PC-9 (cell line): ENCODE measurements at regions not wholly inside any gene's neighbourhood (a gene's known extent, or its start where the extent isn't known, plus 50 kb on each side); places are given as distances from the start of the nearest gene placed in this dataset.

Source experiments
- BruUV-seq: library from RNA; stranded (reverse); fragments of 400-500 nt; replicated peaks from 2 replicates; lab custom pipeline; 2021; lab: Mats Ljungman, UMichigan
- CTCF ChIA-PET: fragments of 300-600 bp; sonication (Branson Sonifier 250); formaldehyde crosslinking; loops from one replicate; lab custom pipeline; 2022; ENCODE audit warnings: antibody characterized with exemption; lab: Charles Lee
- POLR2A ChIA-PET: fragments of 300-600 bp; sonication (Branson Sonifier 250); formaldehyde crosslinking; loops from one replicate; lab custom pipeline; 2022; ENCODE audit warnings: antibody characterized with exemption; ENCODE audit not compliant: unreplicated experiment; lab: Charles Lee
- DNase-seq, 2 experiments: peaks; one replicate each; pipeline versions ENCODE4 v3.0.0 to v3.0.0-alpha.2; 2015 to 2022; ENCODE audit warnings: mixed read lengths in 1 of 2
- H2AFZ ChIP-seq: fragments of 200-600 bp; sonication (generic); 2 replicates; pipeline ENCODE4 v1.8.1; 2017; ENCODE audit warnings: antibody characterized with exemption
- H3F3A ChIP-seq: fragments of 200-600 bp; sonication (generic); 2 replicates; pipeline ENCODE4 v1.8.1; 2017; ENCODE audit warnings: antibody characterized with exemption, mild to moderate bottlenecking, low read depth; ENCODE audit not compliant: insufficient read depth
- H3K27ac ChIP-seq: fragments of 200-600 bp; sonication (generic); 2 replicates; pipeline ENCODE4 v1.6.1; 2016; ENCODE audit warnings: mixed run types
- H3K27me3 ChIP-seq: fragments of 200-600 bp; sonication (generic); 2 replicates; pipeline ENCODE4 v1.6.1; 2016; ENCODE audit warnings: low read depth, mixed run types; ENCODE audit not compliant: insufficient read depth
- H3K36me3 ChIP-seq: fragments of 200-600 bp; sonication (generic); 2 replicates; pipeline ENCODE4 v1.6.1; 2016; ENCODE audit warnings: low read depth, mixed run types
- H3K4me1 ChIP-seq: fragments of 200-600 bp; sonication (generic); replicated peaks from 2 replicates; pipeline ENCODE4 v1.6.1; 2016; ENCODE audit warnings: mixed run types; ENCODE audit not compliant: insufficient read depth
- H3K4me2 ChIP-seq: fragments of 200-600 bp; sonication (generic); 2 replicates; pipeline ENCODE4 v1.6.1; 2017; ENCODE audit warnings: mixed run types
- H3K4me3 ChIP-seq: fragments of 200-600 bp; sonication (generic); 2 replicates; pipeline ENCODE4 v1.6.1; 2016; ENCODE audit warnings: mixed run types
- H3K79me2 ChIP-seq: fragments of 200-600 bp; sonication (generic); 2 replicates; pipeline ENCODE4 v1.6.1; 2017; ENCODE audit warnings: low read depth, mixed run types
- H3K9me2 ChIP-seq: fragments of 200-600 bp; sonication (generic); 2 replicates; pipeline ENCODE4 v1.8.1; 2017; ENCODE audit warnings: mild to moderate bottlenecking; ENCODE audit not compliant: insufficient read depth
- H3K9me3 ChIP-seq: fragments of 200-600 bp; sonication (generic); 2 replicates; pipeline ENCODE4 v1.8.1; 2016; ENCODE audit warnings: low read depth; ENCODE audit not compliant: insufficient read depth
- H4K20me1 ChIP-seq: fragments of 200-600 bp; sonication (generic); 2 replicates; pipeline ENCODE4 v1.8.1; 2017; ENCODE audit not compliant: insufficient read depth
- EZH2 ChIP-seq: fragments of 200-600 bp; sonication (generic); IDR thresholded peaks from 2 replicates; pipeline ENCODE4 v1.8.0; 2017; ENCODE audit warnings: antibody characterized with exemption, low read depth
- intact Hi-C: fragments of 100-400 bp; cut with micrococcal nuclease; formaldehyde crosslinking; loops from one replicate; pipeline ENCODE4 v1.10.0; 2022; ENCODE audit not compliant: unreplicated experiment
- TF ChIP-seq, protein P1 (sequence below): fragments of 200-600 bp; sonication (generic); conservative IDR thresholded peaks from 2 replicates; pipeline ENCODE4 v1.6.1; 2017; ENCODE audit warnings: mixed run types, antibody characterized with exemption, mild to moderate bottlenecking, moderate library complexity

DNA sequence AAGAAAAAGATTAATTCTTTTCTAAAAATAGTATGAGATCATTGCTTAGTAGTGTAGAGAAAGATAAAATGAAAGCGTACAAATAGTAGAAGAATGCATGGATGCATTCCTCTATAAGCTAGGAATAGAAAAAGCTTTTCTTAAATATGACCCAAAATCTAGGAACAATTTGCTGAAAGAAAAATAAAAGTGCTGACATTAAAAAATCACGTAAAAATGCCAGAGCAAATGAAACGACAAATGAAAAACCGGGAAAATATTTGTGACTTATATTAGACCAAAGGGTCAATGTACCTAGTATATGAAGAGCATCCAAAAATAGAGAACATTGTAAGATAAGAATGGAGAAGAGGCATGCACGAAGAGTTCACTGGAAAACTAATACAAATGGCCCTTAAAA lies 149.5 kb upstream of the MON1B start:
- POLR2A ChIA-PET: no interaction called here
- H3K4me1 ChIP-seq: no peaks in the 10 kb centered on the region
- no peak overlapping the region for H3K4me3 ChIP-seq
- no peaks in the 10 kb centered on the region for H3K9me2 ChIP-seq
- no peaks in the 10 kb centered on the region for H3K36me3 ChIP-seq
- no peaks in the 10 kb centered on the region for H3F3A ChIP-seq
- no peak overlapping the region for H2AFZ ChIP-seq
- CTCF ChIA-PET: no interaction called here
- no peaks in the 10 kb centered on the region for H3K27me3 ChIP-seq
- no TSS peak for BruUV-seq
- H3K27ac ChIP-seq: no peak overlapping the region
- intact Hi-C loops: no loop called here
- no peak for DNase-seq
- no peak overlapping the region for H3K4me2 ChIP-seq
- no peaks in the 10 kb centered on the region for H4K20me1 ChIP-seq
- H3K79me2 ChIP-seq: no peaks in the 10 kb centered on the region
- no peaks in the 10 kb centered on the region for H3K9me3 ChIP-seq
- TF ChIP-seq, protein P1, sequence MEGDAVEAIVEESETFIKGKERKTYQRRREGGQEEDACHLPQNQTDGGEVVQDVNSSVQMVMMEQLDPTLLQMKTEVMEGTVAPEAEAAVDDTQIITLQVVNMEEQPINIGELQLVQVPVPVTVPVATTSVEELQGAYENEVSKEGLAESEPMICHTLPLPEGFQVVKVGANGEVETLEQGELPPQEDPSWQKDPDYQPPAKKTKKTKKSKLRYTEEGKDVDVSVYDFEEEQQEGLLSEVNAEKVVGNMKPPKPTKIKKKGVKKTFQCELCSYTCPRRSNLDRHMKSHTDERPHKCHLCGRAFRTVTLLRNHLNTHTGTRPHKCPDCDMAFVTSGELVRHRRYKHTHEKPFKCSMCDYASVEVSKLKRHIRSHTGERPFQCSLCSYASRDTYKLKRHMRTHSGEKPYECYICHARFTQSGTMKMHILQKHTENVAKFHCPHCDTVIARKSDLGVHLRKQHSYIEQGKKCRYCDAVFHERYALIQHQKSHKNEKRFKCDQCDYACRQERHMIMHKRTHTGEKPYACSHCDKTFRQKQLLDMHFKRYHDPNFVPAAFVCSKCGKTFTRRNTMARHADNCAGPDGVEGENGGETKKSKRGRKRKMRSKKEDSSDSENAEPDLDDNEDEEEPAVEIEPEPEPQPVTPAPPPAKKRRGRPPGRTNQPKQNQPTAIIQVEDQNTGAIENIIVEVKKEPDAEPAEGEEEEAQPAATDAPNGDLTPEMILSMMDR: no peak
- no peak for TF ChIP-seq EZH2

DNA sequence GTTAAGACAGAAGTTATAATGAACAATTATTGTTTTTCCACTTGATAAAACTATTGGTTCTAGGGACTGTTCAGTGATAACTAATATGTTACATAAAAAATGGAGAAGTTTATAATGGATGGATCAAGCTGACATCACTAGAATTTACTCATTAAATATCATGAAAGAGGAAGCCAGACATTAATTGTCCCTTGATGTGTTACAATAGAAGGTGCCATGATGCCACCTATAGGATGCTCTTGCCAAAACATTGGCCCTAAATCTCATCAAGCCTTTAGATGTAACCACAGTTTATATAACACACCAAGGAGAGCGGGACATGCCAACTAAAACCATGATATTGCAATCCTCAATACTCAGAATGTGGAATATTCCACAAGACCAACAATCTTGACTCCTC lies 147.9 kb upstream of the MON1B start:
- BruUV-seq: no TSS peak
- ChIA-PET CTCF (no interaction called here), POLR2A (no interaction called here)
- DNase-seq: no peak
- Histone ChIP-seq H3K4me3 (no peak overlapping the region), H2AFZ (no peak overlapping the region), H3K27ac (no peak overlapping the region), H3K4me2 (no peak overlapping the region), H4K20me1 (no peaks in the 10 kb centered on the region), H3F3A (no peaks in the 10 kb centered on the region), H3K9me2 (no peaks in the 10 kb centered on the region), H3K27me3 (no peaks in the 10 kb centered on the region), H3K4me1 (no peaks in the 10 kb centered on the region), H3K9me3 (no peaks in the 10 kb centered on the region), H3K36me3 (no peaks in the 10 kb centered on the region), H3K79me2 (no peaks in the 10 kb centered on the region)
- no peak for TF ChIP-seq EZH2
- TF ChIP-seq, protein P1: peak; percentile 54
- intact Hi-C loops: no loop called here

DNA sequence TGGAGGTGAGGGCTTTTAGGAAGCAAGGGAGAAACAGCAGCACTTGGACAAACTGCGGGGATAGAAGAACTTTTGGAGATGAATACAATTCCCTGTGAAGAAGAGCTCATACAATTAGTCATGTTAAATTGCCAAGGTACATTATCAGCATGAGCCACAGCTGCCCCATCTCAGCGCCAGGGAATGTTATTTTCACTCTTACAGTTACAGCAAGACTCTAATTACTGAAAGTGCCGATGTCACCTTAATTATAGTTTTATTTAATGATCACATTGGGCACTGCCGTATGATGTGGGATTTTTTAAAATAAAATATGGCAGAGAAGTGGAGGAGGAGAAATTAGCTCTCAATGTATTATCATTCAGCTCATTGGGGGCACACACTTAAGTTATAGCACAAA lies 144.8 kb upstream of the MON1B start:
- no peak for DNase-seq
- intact Hi-C loops: no loop called here
- no peaks in the 10 kb centered on the region for H3K9me3 ChIP-seq
- BruUV-seq: no TSS peak
- no peaks in the 10 kb centered on the region for H3K36me3 ChIP-seq
- H3K9me2 ChIP-seq: no peaks in the 10 kb centered on the region
- no peak overlapping the region for H3K4me2 ChIP-seq
- no peaks in the 10 kb centered on the region for H3K4me1 ChIP-seq
- ChIA-PET CTCF (no interaction called here), POLR2A (no interaction called here)
- no peak overlapping the region for H2AFZ ChIP-seq
- TF ChIP-seq, protein P1: no peak
- TF ChIP-seq EZH2: no peak
- no peak overlapping the region for H3K27ac ChIP-seq
- no peaks in the 10 kb centered on the region for H3K27me3 ChIP-seq
- no peaks in the 10 kb centered on the region for H3K79me2 ChIP-seq
- H3F3A ChIP-seq: no peaks in the 10 kb centered on the region
- H4K20me1 ChIP-seq: no peaks in the 10 kb centered on the region
- no peak overlapping the region for H3K4me3 ChIP-seq
